HL-60 (cell line): ENCODE measurements at regions not wholly inside any gene's neighbourhood (a gene's known extent, or its start where the extent isn't known, plus 50 kb on each side); places are given as distances from the start of the nearest gene placed in this dataset.

Source experiments
- DNase-seq, 2 experiments: peaks; one replicate each; pipeline ENCODE4 v3.0.0-alpha.2; 2010 to 2020; ENCODE audit warnings: low read depth in 1 of 2, low spot score in 1 of 2
- H3K27ac ChIP-seq: fragments of 250-450 bp; sonication (Bioruptor Pico); replicated peaks from 2 replicates; pipeline ENCODE4 v1.5.1; 2020; ENCODE audit warnings: mild to moderate bottlenecking, moderate library complexity
- H3K27me3 ChIP-seq: fragments of 250-450 bp; sonication (Bioruptor Pico); 2 replicates; pipeline ENCODE4 v1.5.1; 2021; ENCODE audit warnings: mild to moderate bottlenecking, moderate library complexity; ENCODE audit not compliant: insufficient read depth, poor library complexity, severe bottlenecking
- H3K4me3 ChIP-seq: replicated peaks from 2 replicates; pipeline ENCODE4 v1.5.1; 2011; ENCODE audit warnings: mild to moderate bottlenecking, control low read depth, low read length; ENCODE audit not compliant: insufficient read depth
- GABPA ChIP-seq: IDR thresholded peaks from 2 replicates; pipeline ENCODE4 v1.6.1; 2012; ENCODE audit warnings: low read depth
- POLR2AphosphoS5 ChIP-seq: IDR thresholded peaks from 2 replicates; pipeline ENCODE4 v1.6.1; 2012; ENCODE audit warnings: low read depth
- SPI1 ChIP-seq: IDR thresholded peaks from 2 replicates; pipeline ENCODE4 v1.6.1; 2012; ENCODE audit warnings: low read depth, mild to moderate bottlenecking, borderline replicate concordance
- TF ChIP-seq, protein P1 (sequence below): IDR thresholded peaks from one replicate; pipeline ENCODE4 v1.5.1; 2011; ENCODE audit warnings: low read length, control low read depth, inconsistent platforms; ENCODE audit not compliant: insufficient read depth
- TF ChIP-seq, protein P2 (sequence below): IDR thresholded peaks from 2 replicates; pipeline ENCODE4 v1.6.1; 2012; ENCODE audit warnings: low read depth; ENCODE audit not compliant: insufficient replicate concordance

DNA sequence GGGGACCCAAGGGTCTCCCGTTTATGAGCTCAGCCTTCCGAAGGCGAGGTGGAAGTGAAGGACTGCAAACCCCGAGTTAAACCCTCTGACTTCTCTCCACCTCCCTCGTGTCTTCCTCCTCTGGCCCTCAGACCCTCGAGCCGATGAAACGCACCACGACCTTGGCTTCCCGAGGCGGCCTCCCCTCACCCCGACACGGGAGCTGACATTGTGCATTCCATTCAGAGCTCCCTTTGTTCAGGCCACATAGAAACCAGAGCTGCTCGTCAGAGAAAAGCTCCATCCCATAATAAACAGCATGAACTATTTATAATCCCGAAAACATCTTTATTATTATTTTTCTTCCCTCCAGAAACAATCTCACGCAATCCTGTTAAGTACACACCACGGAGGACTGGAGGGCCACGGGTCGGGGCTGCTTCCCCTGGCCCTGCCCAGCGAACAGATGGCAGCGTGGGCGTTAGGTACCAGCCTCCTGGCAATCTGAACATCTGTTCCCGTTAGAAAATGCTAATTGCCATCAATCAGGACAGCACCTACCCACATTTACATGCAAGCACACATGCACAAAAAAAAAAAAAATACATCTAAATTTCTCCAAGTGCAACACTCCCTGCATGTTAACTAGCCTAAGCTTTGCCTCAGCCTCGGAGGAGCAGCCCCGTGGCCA, 145.7 kb downstream of the RBFOX3 start:
- no peak for DNase-seq
- H3K27ac ChIP-seq, result no peak overlapping the region
- TF ChIP-seq SPI1, result no peak
- TF ChIP-seq POLR2AphosphoS5, result no peak
- TF ChIP-seq, protein P1, sequence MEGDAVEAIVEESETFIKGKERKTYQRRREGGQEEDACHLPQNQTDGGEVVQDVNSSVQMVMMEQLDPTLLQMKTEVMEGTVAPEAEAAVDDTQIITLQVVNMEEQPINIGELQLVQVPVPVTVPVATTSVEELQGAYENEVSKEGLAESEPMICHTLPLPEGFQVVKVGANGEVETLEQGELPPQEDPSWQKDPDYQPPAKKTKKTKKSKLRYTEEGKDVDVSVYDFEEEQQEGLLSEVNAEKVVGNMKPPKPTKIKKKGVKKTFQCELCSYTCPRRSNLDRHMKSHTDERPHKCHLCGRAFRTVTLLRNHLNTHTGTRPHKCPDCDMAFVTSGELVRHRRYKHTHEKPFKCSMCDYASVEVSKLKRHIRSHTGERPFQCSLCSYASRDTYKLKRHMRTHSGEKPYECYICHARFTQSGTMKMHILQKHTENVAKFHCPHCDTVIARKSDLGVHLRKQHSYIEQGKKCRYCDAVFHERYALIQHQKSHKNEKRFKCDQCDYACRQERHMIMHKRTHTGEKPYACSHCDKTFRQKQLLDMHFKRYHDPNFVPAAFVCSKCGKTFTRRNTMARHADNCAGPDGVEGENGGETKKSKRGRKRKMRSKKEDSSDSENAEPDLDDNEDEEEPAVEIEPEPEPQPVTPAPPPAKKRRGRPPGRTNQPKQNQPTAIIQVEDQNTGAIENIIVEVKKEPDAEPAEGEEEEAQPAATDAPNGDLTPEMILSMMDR, result no peak
- no peak for TF ChIP-seq GABPA
- TF ChIP-seq, protein P2, sequence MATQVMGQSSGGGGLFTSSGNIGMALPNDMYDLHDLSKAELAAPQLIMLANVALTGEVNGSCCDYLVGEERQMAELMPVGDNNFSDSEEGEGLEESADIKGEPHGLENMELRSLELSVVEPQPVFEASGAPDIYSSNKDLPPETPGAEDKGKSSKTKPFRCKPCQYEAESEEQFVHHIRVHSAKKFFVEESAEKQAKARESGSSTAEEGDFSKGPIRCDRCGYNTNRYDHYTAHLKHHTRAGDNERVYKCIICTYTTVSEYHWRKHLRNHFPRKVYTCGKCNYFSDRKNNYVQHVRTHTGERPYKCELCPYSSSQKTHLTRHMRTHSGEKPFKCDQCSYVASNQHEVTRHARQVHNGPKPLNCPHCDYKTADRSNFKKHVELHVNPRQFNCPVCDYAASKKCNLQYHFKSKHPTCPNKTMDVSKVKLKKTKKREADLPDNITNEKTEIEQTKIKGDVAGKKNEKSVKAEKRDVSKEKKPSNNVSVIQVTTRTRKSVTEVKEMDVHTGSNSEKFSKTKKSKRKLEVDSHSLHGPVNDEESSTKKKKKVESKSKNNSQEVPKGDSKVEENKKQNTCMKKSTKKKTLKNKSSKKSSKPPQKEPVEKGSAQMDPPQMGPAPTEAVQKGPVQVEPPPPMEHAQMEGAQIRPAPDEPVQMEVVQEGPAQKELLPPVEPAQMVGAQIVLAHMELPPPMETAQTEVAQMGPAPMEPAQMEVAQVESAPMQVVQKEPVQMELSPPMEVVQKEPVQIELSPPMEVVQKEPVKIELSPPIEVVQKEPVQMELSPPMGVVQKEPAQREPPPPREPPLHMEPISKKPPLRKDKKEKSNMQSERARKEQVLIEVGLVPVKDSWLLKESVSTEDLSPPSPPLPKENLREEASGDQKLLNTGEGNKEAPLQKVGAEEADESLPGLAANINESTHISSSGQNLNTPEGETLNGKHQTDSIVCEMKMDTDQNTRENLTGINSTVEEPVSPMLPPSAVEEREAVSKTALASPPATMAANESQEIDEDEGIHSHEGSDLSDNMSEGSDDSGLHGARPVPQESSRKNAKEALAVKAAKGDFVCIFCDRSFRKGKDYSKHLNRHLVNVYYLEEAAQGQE, result no peak
- H3K27me3 ChIP-seq, result peaks cover under 1% of the 10 kb centered on the region
- H3K4me3 ChIP-seq, result no peak overlapping the region

DNA sequence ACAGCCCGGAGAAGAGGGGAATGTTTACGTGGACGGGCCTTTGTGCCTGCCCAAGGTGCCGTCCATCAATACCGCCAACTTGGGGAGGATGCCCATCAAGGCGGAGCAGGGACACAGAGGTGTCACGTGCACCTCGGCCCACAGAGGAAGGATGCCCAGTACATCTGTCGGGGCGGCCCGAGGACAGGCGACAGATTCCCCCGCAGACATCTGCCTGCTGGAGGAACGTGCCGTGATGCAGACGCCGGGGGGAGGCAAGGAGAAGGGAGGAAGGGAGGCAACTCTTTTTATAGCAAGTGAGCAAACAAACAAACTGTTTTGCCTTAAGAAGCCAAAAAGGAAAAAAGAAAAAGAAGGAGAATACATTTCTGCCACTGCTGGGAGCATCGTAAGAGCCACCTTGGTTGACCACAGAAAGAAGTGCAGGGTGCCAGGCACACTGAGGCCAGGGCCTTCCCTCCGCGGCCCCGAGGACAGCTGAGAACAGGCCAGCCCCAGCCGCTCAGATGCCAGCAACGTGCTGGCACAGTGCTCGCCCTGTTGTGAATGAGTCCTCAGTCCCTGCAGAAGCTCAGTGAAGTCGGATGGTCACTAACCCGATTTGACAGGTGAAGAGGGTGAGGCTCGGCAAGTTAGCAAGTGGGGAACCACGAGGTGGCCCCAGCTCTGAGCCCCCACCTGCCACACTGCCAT, 146.4 kb downstream of the RBFOX3 start:
- no peak for DNase-seq
- TF ChIP-seq SPI1, result no peak
- TF ChIP-seq, protein P1, result no peak
- no peak for TF ChIP-seq GABPA
- no peak for TF ChIP-seq POLR2AphosphoS5
- TF ChIP-seq, protein P2, result no peak
- H3K27ac ChIP-seq, result no peak overlapping the region
- no peaks in the 10 kb centered on the region for H3K27me3 ChIP-seq
- H3K4me3 ChIP-seq, result no peak overlapping the region

DNA sequence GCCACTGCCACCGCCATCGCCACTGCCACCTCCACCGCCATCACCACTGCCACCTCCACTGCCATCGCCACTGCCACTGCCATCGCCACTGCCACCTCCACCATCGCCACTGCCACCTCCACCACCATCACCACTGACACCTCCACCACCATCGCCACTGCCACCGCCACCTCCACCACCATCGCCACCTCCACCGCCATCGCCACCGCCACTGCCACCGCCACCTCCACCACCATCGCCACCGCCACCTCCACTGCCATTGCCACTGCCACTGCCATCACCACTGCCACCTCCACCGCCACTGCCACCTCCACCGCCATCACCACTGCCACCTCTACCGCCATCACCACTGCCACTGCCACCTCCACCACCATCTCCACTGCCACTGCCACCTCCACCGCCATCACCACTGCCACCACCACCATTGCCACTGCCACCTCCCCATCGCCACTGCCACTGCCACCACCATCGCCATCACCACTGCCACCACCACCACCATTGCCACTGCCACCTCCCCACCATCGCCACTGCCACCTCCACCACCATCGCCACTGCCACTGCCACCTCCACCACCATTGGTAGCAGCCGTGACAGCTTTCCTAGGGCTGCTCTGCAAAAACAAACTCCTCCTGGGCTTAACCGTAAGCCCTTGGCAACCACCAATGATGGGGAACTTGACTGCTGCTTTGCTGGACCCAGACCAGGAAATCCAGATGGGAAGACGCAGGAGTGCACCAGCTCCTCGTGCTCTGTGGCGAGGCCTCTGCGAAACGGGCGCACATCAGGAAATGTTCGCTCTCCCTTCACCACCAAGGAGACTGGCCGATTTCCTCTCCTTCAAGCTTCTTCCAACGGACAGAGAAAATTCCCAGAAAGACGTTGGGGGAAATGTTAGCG, 147.2 kb downstream of the RBFOX3 start:
- no peak for TF ChIP-seq GABPA
- TF ChIP-seq, protein P2, result no peak
- H3K27me3 ChIP-seq, result no peaks in the 10 kb centered on the region
- H3K27ac ChIP-seq, result no peak overlapping the region
- H3K4me3 ChIP-seq, result no peak overlapping the region
- DNase-seq, result no peak
